HFFc6 (cell line): ENCODE measurements at regions not wholly inside any gene's neighbourhood (a gene's known extent, or its start where the extent isn't known, plus 50 kb on each side); places are given as distances from the start of the nearest gene placed in this dataset.

Experiments used
- DNase-seq: peaks from one replicate; pipeline ENCODE4 v3.0.0-alpha.2; 2018
- H3K27ac Mint-ChIP-seq: 2 replicates; pipeline ENCODE4 v1.8.0; 2020; ENCODE audit warnings: mild to moderate bottlenecking, mixed read lengths
- H3K27me3 Mint-ChIP-seq: 2 replicates; pipeline ENCODE4 v1.8.0; 2021; ENCODE audit warnings: mild to moderate bottlenecking, moderate library complexity, mixed read lengths; ENCODE audit not compliant: insufficient read depth
- H3K36me3 Mint-ChIP-seq: 2 replicates; pipeline ENCODE4 v1.8.0; 2021; ENCODE audit warnings: low read depth, mixed read lengths
- H3K4me1 Mint-ChIP-seq: 2 replicates; pipeline ENCODE4 v1.8.0; 2020; ENCODE audit warnings: low read depth, mixed read lengths
- H3K4me3 Mint-ChIP-seq: 2 replicates; pipeline ENCODE4 v1.8.0; 2020; ENCODE audit warnings: mild to moderate bottlenecking, moderate library complexity, mixed read lengths
- H3K9me3 Mint-ChIP-seq: 2 replicates; pipeline ENCODE4 v1.8.0; 2020; ENCODE audit warnings: mild to moderate bottlenecking, mixed read lengths
- CTCF ChIP-seq: fragments of 200-600 bp; sonication (generic); IDR thresholded peaks from 2 replicates; pipeline ENCODE4 v1.5.0; 2021; ENCODE audit warnings: antibody characterized with exemption, mild to moderate bottlenecking

- H3K9me3 Mint-ChIP-seq: peaks cover 66% of the 10 kb centered on the region
- H3K36me3 Mint-ChIP-seq: peaks cover 11% of the 10 kb centered on the region; the same call in 1 of the 2 replicates
- no peak overlapping the region for H3K4me3 Mint-ChIP-seq
- no peak for DNase-seq
- no peaks in the 10 kb centered on the region for H3K4me1 Mint-ChIP-seq
- TF ChIP-seq CTCF: no peak
- peaks cover 5% of the 10 kb centered on the region for H3K27me3 Mint-ChIP-seq
- no peak overlapping the region for H3K27ac Mint-ChIP-seq
These were observed 178.6 kb upstream of the SALL3 start for GRCh38 chr18:78801011-78801410.

- Mint-ChIP-seq H3K27ac (no peak overlapping the region), H3K36me3 (peaks cover 4% of the 10 kb centered on the region; the same call in 1 of the 2 replicates), H3K4me3 (no peak overlapping the region), H3K27me3 (no peaks in the 10 kb centered on the region; the same call in 1 of the 2 replicates), H3K9me3 (peaks cover 59% of the 10 kb centered on the region), H3K4me1 (no peaks in the 10 kb centered on the region)
- no peak for TF ChIP-seq CTCF
- DNase-seq: no peak
These were observed 176.5 kb upstream of the SALL3 start for GRCh38 chr18:78803104-78803503.

- TF ChIP-seq CTCF: no peak
- H3K4me1 Mint-ChIP-seq: no peaks in the 10 kb centered on the region
- H3K4me3 Mint-ChIP-seq: no peak overlapping the region
- peaks cover 4% of the 10 kb centered on the region; the same call in 1 of the 2 replicates for H3K36me3 Mint-ChIP-seq
- H3K27ac Mint-ChIP-seq: no peak overlapping the region
- no peaks in the 10 kb centered on the region for H3K27me3 Mint-ChIP-seq
- peaks cover 65% of the 10 kb centered on the region for H3K9me3 Mint-ChIP-seq
- no peak for DNase-seq
These were observed 175.2 kb upstream of the SALL3 start for GRCh38 chr18:78804206-78805030.

GRCh38 chr18:78805840-78806239 lies 173.8 kb upstream of the SALL3 start:
- no peaks in the 10 kb centered on the region for H3K4me1 Mint-ChIP-seq
- no peaks in the 10 kb centered on the region for H3K27me3 Mint-ChIP-seq
- H3K27ac Mint-ChIP-seq: no peak overlapping the region
- no peak for TF ChIP-seq CTCF
- H3K9me3 Mint-ChIP-seq: peaks cover 72% of the 10 kb centered on the region
- H3K36me3 Mint-ChIP-seq: peaks cover 12% of the 10 kb centered on the region
- no peak overlapping the region for H3K4me3 Mint-ChIP-seq
- no peak for DNase-seq

GRCh38 chr18:78807668-78808067 lies 171.9 kb upstream of the SALL3 start:
- no peak for TF ChIP-seq CTCF
- peaks cover 72% of the 10 kb centered on the region for H3K9me3 Mint-ChIP-seq
- no peaks in the 10 kb centered on the region for H3K4me1 Mint-ChIP-seq
- no peaks in the 10 kb centered on the region; the same call in 1 of the 2 replicates for H3K27me3 Mint-ChIP-seq
- no peak for DNase-seq
- H3K4me3 Mint-ChIP-seq: no peak overlapping the region
- H3K36me3 Mint-ChIP-seq: peaks cover 12% of the 10 kb centered on the region
- no peak overlapping the region for H3K27ac Mint-ChIP-seq
